GM12873 (cell line): ENCODE measurements at regions not wholly inside any gene's neighbourhood (a gene's known extent, or its start where the extent isn't known, plus 50 kb on each side); places are given as distances from the start of the nearest gene placed in this dataset.

Experiments
- CTCF ChIP-seq: IDR thresholded peaks from 2 replicates; pipeline ENCODE4 v1.5.1; 2012; ENCODE audit warnings: low read depth, mild to moderate bottlenecking, moderate library complexity, low read length, control low read depth; ENCODE audit not compliant: insufficient read depth; ENCODE audit errors: missing control alignments

- TF ChIP-seq CTCF: no peak
Observed at GRCh38 chr3:6255229-6255628, 605.7 kb upstream of the GRM7 start.

DNA sequence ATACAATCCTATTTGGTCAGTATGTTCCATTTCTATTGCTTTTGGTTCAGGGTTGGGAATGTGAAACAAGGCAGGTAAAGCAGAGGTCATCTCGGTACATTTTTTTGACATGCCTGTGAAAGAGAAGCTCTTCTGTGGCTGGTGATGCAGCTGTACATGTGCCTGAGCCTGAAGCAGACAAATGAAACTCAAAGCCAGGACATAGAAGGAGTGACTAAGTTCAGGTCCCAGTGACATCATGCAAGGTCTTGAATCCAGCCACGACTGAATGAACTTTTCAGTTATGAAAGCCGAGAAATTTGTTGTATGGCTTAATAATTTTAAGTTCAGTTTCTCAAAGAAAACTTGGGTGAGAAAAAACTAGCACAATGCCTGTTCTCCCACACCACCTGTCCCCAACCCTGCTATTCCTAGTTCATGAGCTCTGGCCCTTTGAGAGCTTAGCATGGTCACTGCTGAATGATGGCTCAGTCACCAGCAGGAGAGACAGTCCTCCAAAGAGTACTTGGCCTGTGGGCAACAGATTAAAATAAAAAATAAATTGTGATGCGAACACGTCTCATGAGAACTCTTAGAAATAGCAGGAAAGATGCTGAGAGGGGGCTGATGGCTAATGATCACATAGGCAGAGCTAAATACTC is 600.2 kb upstream of the GRM7 start:
- TF ChIP-seq CTCF: no peak

GRCh38 chr3:6262010-6262409 is 598.9 kb upstream of the GRM7 start:
- TF ChIP-seq CTCF: no peak

- no peak for TF ChIP-seq CTCF
Observed at GRCh38 chr3:6264036-6264435, 596.9 kb upstream of the GRM7 start.

DNA sequence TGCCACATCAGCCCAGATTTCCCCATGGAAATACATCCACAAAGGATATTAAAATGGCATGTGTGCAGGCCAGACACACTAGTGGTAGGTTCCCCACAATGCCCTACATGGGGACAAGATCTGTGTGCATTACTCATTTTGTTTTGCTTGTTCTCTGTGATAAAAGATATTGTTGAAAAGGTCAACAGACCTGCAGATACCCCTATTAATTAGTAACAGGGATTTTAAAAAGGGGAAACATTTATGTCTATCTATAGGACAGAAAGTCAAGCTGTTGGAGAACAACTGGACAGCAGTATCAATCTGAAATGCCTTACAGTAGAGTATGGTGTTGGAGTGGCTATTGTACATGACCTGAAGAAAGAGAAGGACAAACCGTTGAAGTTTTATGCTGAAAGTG is 596.0 kb upstream of the GRM7 start:
- no peak for TF ChIP-seq CTCF

GRCh38 chr3:6266135-6266534 is 594.8 kb upstream of the GRM7 start:
- TF ChIP-seq CTCF: no peak

DNA sequence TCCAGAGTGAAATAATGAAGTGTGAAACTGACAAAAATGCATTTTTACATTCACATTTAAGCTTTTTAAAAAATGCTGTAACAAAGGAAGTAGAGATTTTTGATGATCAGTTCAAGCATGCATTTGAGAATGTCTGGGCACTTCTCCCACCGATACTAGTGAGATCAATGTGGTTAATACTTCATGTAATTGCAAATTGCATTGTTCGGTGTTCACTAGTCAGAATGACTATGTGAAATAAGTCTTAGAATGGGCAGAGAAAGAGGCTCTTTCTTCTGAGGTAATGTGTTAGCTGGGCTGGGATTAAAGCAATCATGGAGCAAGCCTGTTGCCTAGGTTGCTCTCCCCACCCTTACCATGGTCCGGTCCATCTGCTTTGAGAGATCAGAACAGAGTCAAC is 587.0 kb upstream of the GRM7 start:
- no peak for TF ChIP-seq CTCF

DNA sequence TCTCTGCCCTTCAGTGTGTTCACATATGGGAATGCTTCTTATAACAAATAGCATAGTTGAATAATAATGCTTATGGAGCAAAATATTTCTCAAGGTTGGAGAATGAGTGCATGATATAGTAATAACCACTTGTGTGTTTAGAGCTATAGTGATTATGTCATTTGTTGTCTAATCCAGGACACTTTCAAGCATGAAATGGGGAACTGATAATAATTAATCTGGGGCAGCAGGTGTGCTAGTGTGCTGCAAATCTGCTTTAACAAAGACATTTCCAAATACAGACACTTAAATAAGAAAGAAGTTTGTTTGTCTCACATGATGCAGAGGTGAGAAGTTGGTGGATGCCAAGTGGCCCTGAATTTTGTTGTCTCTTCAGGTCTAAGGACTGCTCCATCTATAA is 579.3 kb upstream of the GRM7 start:
- TF ChIP-seq CTCF: no peak
